A673 (cell line): ENCODE measurements at regions not wholly inside any gene's neighbourhood (a gene's known extent, or its start where the extent isn't known, plus 50 kb on each side); places are given as distances from the start of the nearest gene placed in this dataset.
"Not testable (repeated sequence)": the region's sequence is repeated elsewhere in the genome, so short reads cannot be mapped to it uniquely, and the experiment has no call there.

ENCODE experiments used
- BruUV-seq: library from RNA; stranded (reverse); fragments of 400-500 nt; replicated peaks from 2 replicates; lab custom pipeline; 2021; lab: Mats Ljungman, UMichigan
- CTCF ChIA-PET: fragments of 300-600 bp; sonication (Branson Sonifier 250); formaldehyde crosslinking; loops from one replicate; lab custom pipeline; 2022; ENCODE audit warnings: antibody characterized with exemption; lab: Charles Lee
- POLR2A ChIA-PET: fragments of 300-600 bp; sonication (Branson Sonifier 250); formaldehyde crosslinking; loops from one replicate; lab custom pipeline; 2022; ENCODE audit warnings: antibody characterized with exemption; ENCODE audit not compliant: low non-redundant PET; lab: Charles Lee
- DNase-seq: peaks from one replicate; pipeline ENCODE4 v3.0.0-alpha.2; 2015; ENCODE audit warnings: low spot score
- H3K27ac ChIP-seq: fragments of 200-600 bp; sonication (generic); 2 replicates; pipeline ENCODE4 v1.5.1; 2016; ENCODE audit warnings: mixed run types, low read depth, mild to moderate bottlenecking, mixed read lengths, antibody characterized with exemption, low read length; ENCODE audit not compliant: poor library complexity, severe bottlenecking
- H3K27me3 ChIP-seq: fragments of 200-600 bp; sonication (generic); replicated peaks from 2 replicates; pipeline ENCODE4 v1.6.1; 2017; ENCODE audit warnings: mixed run types, low read depth, mild to moderate bottlenecking, mixed read lengths, antibody characterized with exemption, low read length; ENCODE audit not compliant: insufficient read depth, poor library complexity
- H3K36me3 ChIP-seq: fragments of 200-600 bp; sonication (generic); 2 replicates; pipeline ENCODE4 v1.6.1; 2016; ENCODE audit warnings: mixed run types, mild to moderate bottlenecking, mixed read lengths, antibody characterized with exemption, low read length; ENCODE audit not compliant: insufficient read depth, poor library complexity, severe bottlenecking
- H3K4me1 ChIP-seq: fragments of 200-600 bp; sonication (generic); 2 replicates; pipeline ENCODE4 v1.6.1; 2017; ENCODE audit warnings: mixed run types, mild to moderate bottlenecking, mixed read lengths, antibody characterized with exemption, low read length; ENCODE audit not compliant: insufficient read depth, poor library complexity, severe bottlenecking
- H3K4me3 ChIP-seq: fragments of 200-600 bp; sonication (generic); 2 replicates; pipeline ENCODE4 v1.5.1; 2016; ENCODE audit warnings: low read depth, mixed run types, mild to moderate bottlenecking, mixed read lengths, low read length; ENCODE audit not compliant: poor library complexity, severe bottlenecking
- H3K9me3 ChIP-seq: fragments of 200-600 bp; sonication (generic); 2 replicates; pipeline ENCODE4 v1.6.1; 2016; ENCODE audit warnings: mixed run types, low read depth, mild to moderate bottlenecking, mixed read lengths, antibody characterized with exemption, low read length; ENCODE audit not compliant: poor library complexity, severe bottlenecking
- EZH2 ChIP-seq: fragments of 200-600 bp; sonication (generic); IDR thresholded peaks from 2 replicates; pipeline ENCODE4 v1.6.1; 2017; ENCODE audit warnings: borderline replicate concordance, low read depth, mild to moderate bottlenecking, mixed read lengths, antibody characterized with exemption, low read length; ENCODE audit not compliant: poor library complexity, severe bottlenecking
- intact Hi-C: fragments of 100-400 bp; cut with micrococcal nuclease; formaldehyde crosslinking; loops from one replicate; pipeline ENCODE4 v1.10.0; 2022; ENCODE audit not compliant: unreplicated experiment
- TF ChIP-seq, protein P1 (sequence below): fragments of 300-800, 200-600 bp; sonication (generic); conservative IDR thresholded peaks from 2 replicates; pipeline ENCODE4 v1.5.1; 2017; ENCODE audit warnings: low read depth, mild to moderate bottlenecking, antibody characterized with exemption, low read length, moderate library complexity, mixed read lengths

DNA sequence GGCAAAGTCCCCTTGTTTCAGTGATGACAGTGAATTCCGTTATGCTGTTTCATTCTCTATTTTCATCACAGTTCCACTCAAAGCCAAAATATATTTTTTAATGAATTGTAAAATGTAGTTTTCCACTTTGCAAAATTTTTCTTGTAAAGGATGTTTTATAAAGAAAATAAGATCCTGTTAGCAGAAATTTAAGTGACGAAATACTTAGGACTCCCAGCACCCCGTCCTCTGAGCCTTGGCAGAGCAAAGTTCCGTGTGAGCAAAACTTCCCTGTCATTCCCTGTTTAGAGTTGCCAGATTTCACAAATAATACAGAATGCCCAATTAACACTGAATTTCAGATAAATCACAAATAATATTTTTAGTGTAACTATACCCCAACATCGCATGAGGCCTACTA lies 81.0 kb upstream of the RBPJ start:
- CTCF ChIA-PET: no interaction called here
- Histone ChIP-seq H3K27me3 (no peaks in the 10 kb centered on the region), H3K36me3 (no peaks in the 10 kb centered on the region), H3K4me1 (no peaks in the 10 kb centered on the region), H3K9me3 (no peaks in the 10 kb centered on the region), H3K4me3 (no peak overlapping the region), H3K27ac (no peak overlapping the region)
- no peak for TF ChIP-seq EZH2
- TF ChIP-seq, protein P1, sequence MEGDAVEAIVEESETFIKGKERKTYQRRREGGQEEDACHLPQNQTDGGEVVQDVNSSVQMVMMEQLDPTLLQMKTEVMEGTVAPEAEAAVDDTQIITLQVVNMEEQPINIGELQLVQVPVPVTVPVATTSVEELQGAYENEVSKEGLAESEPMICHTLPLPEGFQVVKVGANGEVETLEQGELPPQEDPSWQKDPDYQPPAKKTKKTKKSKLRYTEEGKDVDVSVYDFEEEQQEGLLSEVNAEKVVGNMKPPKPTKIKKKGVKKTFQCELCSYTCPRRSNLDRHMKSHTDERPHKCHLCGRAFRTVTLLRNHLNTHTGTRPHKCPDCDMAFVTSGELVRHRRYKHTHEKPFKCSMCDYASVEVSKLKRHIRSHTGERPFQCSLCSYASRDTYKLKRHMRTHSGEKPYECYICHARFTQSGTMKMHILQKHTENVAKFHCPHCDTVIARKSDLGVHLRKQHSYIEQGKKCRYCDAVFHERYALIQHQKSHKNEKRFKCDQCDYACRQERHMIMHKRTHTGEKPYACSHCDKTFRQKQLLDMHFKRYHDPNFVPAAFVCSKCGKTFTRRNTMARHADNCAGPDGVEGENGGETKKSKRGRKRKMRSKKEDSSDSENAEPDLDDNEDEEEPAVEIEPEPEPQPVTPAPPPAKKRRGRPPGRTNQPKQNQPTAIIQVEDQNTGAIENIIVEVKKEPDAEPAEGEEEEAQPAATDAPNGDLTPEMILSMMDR: no peak
- no TSS peak for BruUV-seq
- POLR2A ChIA-PET: no interaction called here
- intact Hi-C loops: no loop called here
- no peak for DNase-seq

- intact Hi-C loops: no loop called here
- Histone ChIP-seq H3K27ac (no peak overlapping the region), H3K36me3 (no peaks in the 10 kb centered on the region), H3K4me1 (no peaks in the 10 kb centered on the region), H3K27me3 (no peaks in the 10 kb centered on the region), H3K9me3 (no peaks in the 10 kb centered on the region), H3K4me3 (no peak overlapping the region)
- ChIA-PET CTCF (no interaction called here), POLR2A (no interaction called here)
- BruUV-seq: no TSS peak
- TF ChIP-seq, protein P1: no peak
- no peak for TF ChIP-seq EZH2
- DNase-seq: no peak
These were observed 79.6 kb upstream of the RBPJ start for GRCh38 chr4:26241179-26241578.

DNA sequence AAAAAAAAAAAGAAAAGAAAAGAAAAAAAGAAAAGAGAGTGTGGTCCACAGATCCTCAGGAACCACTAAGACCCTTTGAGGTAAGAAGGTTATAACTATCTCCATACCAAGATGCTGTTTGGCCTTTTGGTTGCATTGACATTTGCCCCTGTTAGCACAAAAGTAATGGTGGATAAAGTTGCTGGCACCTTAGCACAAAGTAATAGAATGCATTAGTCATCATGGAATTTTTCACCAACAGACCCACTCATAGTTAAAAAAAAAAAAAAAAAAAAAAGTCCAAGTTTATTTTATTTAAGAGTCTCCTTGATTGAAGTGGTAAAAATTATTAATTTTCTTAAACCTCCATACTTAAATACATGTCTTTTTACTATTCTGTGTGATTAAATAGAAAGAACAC lies 78.4 kb upstream of the RBPJ start:
- intact Hi-C loops: no loop called here
- POLR2A ChIA-PET: no interaction called here

GRCh38 chr4:26244138-26244537 lies 76.7 kb upstream of the RBPJ start:
- H3K9me3 ChIP-seq, H3K27me3 ChIP-seq, intact Hi-C loops, H3K4me3 ChIP-seq, H3K27ac ChIP-seq, BruUV-seq, H3K4me1 ChIP-seq, H3K36me3 ChIP-seq, DNase-seq, CTCF ChIA-PET, POLR2A ChIA-PET: not testable (repeated sequence)

More for the DNA sequence above, 78.4 kb upstream of the RBPJ start:
- H3K9me3 ChIP-seq: no peaks in the 10 kb centered on the region
- no peaks in the 10 kb centered on the region for H3K36me3 ChIP-seq
- CTCF ChIA-PET: no interaction called here
- no peak overlapping the region for H3K27ac ChIP-seq
- no peak overlapping the region for H3K4me3 ChIP-seq
- no peaks in the 10 kb centered on the region for H3K27me3 ChIP-seq
- H3K4me1 ChIP-seq: no peaks in the 10 kb centered on the region
- no peak for DNase-seq
- no peak for TF ChIP-seq EZH2
- TF ChIP-seq, protein P1: no peak
- BruUV-seq: no TSS peak
